Neural progenitor cell (in vitro differentiated cells): ENCODE measurements at regions not wholly inside any gene's neighbourhood (a gene's known extent, or its start where the extent isn't known, plus 50 kb on each side); places are given as distances from the start of the nearest gene placed in this dataset.

Experiments used
- CTCF ChIP-seq: fragments of 200-600 bp; sonication (generic); IDR thresholded peaks from 2 replicates; pipeline ENCODE4 v1.5.1; 2017; ENCODE audit warnings: antibody characterized with exemption, mild to moderate bottlenecking
- EZH2phosphoT487 ChIP-seq: fragments of 200-600 bp; sonication (generic); IDR thresholded peaks from 2 replicates; pipeline ENCODE4 v1.6.1; 2017; ENCODE audit warnings: antibody characterized with exemption

- TF ChIP-seq CTCF (no peak), EZH2phosphoT487 (no peak)
Measured at GRCh38 chr11:101267654-101268053, 138.0 kb upstream of the PGR start.
